DOHH2 (cell line): ENCODE measurements at regions not wholly inside any gene's neighbourhood (a gene's known extent, or its start where the extent isn't known, plus 50 kb on each side); places are given as distances from the start of the nearest gene placed in this dataset.

Source experiments
- EZH2phosphoT487 ChIP-seq: fragments of 200-600 bp; sonication (generic); IDR thresholded peaks from 2 replicates; pipeline ENCODE4 v1.6.1; 2017; ENCODE audit warnings: borderline replicate concordance, mild to moderate bottlenecking, antibody characterized with exemption, low read length, moderate library complexity, mixed read lengths
- TF ChIP-seq, protein P1 (sequence below): fragments of 200-600 bp; sonication (generic); IDR thresholded peaks from one replicate; pipeline ENCODE4 v1.5.1; 2014; ENCODE audit warnings: antibody characterized with exemption, mild to moderate bottlenecking, low read depth, low read length; ENCODE audit not compliant: poor library complexity, severe bottlenecking

DNA sequence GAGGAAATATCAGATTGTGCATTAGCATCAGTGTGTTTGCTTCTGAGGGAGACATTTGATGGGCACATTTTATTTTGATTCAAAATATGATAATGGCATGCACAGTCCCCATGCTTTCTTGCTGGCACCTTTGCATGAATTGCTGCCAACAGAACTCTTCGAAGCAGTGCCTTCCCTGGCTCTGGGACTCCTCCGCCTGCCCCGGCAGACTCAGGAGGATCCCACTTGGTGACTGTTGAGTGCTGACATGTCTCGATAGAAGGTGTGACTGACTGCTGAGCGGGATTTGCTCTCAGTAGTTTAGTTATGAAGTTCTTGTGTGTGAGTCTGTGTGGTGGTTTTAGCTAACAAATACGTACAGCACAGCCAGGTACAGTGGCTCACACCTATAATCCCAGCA, 239.7 kb downstream of the FGF9 start:
- TF ChIP-seq, protein P1, sequence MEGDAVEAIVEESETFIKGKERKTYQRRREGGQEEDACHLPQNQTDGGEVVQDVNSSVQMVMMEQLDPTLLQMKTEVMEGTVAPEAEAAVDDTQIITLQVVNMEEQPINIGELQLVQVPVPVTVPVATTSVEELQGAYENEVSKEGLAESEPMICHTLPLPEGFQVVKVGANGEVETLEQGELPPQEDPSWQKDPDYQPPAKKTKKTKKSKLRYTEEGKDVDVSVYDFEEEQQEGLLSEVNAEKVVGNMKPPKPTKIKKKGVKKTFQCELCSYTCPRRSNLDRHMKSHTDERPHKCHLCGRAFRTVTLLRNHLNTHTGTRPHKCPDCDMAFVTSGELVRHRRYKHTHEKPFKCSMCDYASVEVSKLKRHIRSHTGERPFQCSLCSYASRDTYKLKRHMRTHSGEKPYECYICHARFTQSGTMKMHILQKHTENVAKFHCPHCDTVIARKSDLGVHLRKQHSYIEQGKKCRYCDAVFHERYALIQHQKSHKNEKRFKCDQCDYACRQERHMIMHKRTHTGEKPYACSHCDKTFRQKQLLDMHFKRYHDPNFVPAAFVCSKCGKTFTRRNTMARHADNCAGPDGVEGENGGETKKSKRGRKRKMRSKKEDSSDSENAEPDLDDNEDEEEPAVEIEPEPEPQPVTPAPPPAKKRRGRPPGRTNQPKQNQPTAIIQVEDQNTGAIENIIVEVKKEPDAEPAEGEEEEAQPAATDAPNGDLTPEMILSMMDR, result no peak
- no peak for TF ChIP-seq EZH2phosphoT487
